HCT116 (cell line): ENCODE measurements at regions not wholly inside any gene's neighbourhood (a gene's known extent, or its start where the extent isn't known, plus 50 kb on each side); places are given as distances from the start of the nearest gene placed in this dataset.

Source experiments
- CEBPB ChIP-seq: IDR thresholded peaks from 2 replicates; pipeline ENCODE4 v1.6.1; 2012; ENCODE audit warnings: low read depth
- EGR1 ChIP-seq: IDR thresholded peaks from 2 replicates; pipeline ENCODE4 v1.6.1; 2012; ENCODE audit warnings: low read depth
- EZH2 ChIP-seq: fragments of 200-600 bp; sonication (generic); IDR thresholded peaks from 2 replicates; pipeline ENCODE4 v1.6.1; 2017; ENCODE audit warnings: antibody characterized with exemption, mixed run types
- EZH2phosphoT487 ChIP-seq: fragments of 200-600 bp; IDR thresholded peaks from 2 replicates; pipeline ENCODE4 v1.6.1; 2018; ENCODE audit warnings: antibody characterized with exemption, borderline replicate concordance
- JUND ChIP-seq: IDR thresholded peaks from 2 replicates; pipeline ENCODE4 v1.6.1; 2012
- POLR2A ChIP-seq: IDR thresholded peaks from 2 replicates; pipeline ENCODE4 v1.7.0; 2011; ENCODE audit warnings: borderline replicate concordance; ENCODE audit not compliant: insufficient read depth, insufficient read length; ENCODE audit errors: extremely low read depth
- POLR2AphosphoS5 ChIP-seq: IDR thresholded peaks from 2 replicates; pipeline ENCODE4 v1.6.1; 2011; ENCODE audit warnings: mild to moderate bottlenecking, low read depth, low read length, moderate library complexity
- SIN3A ChIP-seq: IDR thresholded peaks from 2 replicates; pipeline ENCODE4 v1.6.1; 2012; ENCODE audit warnings: low read depth
- SP1 ChIP-seq: IDR thresholded peaks from 2 replicates; pipeline ENCODE4 v1.6.1; 2012; ENCODE audit warnings: low read depth
- TCF7L2 ChIP-seq: IDR thresholded peaks from 2 replicates; pipeline ENCODE4 v1.7.0; 2011; ENCODE audit warnings: borderline replicate concordance, inconsistent platforms; ENCODE audit not compliant: insufficient read depth, insufficient read length; ENCODE audit errors: extremely low read depth
- ZNF274 ChIP-seq: fragments of 200-500 bp; sonication (Bioruptor generic); IDR thresholded peaks from 2 replicates; pipeline ENCODE4 v1.6.1; 2014; ENCODE audit warnings: mild to moderate bottlenecking, low read depth, low read length, inconsistent platforms
- TF ChIP-seq, protein P1 (sequence below), 3 experiments: fragments of 200-600 bp in 1 of 3; sonication (generic) in 1 of 3; IDR thresholded peaks in 2 of 3; conservative IDR thresholded peaks in 1 of 3; 2 replicates each; pipeline ENCODE4 v1.5.1; 2012 to 2017; ENCODE audit warnings: low read depth in 2 of 3, low read length in 2 of 3, antibody characterized with exemption in 1 of 3, borderline replicate concordance in 1 of 3, control low read depth in 1 of 3, mild to moderate bottlenecking in 1 of 3, mixed read lengths in 1 of 3, mixed run types in 1 of 3, moderate library complexity in 1 of 3; ENCODE audit not compliant: insufficient read depth in 1 of 3
- TF ChIP-seq, protein P2 (sequence below): IDR thresholded peaks from 2 replicates; pipeline ENCODE4 v1.6.1; 2012

DNA sequence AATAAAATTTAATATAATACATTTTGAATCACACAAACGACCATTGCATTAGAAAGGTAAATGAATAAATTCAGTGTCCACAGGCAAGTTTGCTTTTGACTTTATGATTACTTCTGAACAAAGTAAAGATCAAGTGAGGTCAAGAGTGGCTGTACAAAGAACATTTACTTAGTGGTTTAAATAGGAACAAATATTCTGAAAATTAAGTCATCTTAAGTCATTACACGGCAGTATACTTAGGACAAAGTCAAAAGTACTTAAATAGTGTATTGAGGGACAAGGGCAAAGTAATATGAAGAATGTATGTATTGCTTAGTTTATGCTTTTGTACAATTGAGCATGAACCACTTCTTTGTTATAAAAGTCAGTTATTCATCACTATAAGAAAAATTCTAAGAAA lies 1511.2 kb upstream of the CDH9 start:
- TF ChIP-seq EZH2phosphoT487 (no peak), POLR2A (no peak), SIN3A (no peak), EGR1 (no peak), TCF7L2 (no peak), EZH2 (no peak), CEBPB (no peak), SP1 (no peak), JUND (no peak), ZNF274 (no peak), POLR2AphosphoS5 (no peak)
- TF ChIP-seq, protein P1, sequence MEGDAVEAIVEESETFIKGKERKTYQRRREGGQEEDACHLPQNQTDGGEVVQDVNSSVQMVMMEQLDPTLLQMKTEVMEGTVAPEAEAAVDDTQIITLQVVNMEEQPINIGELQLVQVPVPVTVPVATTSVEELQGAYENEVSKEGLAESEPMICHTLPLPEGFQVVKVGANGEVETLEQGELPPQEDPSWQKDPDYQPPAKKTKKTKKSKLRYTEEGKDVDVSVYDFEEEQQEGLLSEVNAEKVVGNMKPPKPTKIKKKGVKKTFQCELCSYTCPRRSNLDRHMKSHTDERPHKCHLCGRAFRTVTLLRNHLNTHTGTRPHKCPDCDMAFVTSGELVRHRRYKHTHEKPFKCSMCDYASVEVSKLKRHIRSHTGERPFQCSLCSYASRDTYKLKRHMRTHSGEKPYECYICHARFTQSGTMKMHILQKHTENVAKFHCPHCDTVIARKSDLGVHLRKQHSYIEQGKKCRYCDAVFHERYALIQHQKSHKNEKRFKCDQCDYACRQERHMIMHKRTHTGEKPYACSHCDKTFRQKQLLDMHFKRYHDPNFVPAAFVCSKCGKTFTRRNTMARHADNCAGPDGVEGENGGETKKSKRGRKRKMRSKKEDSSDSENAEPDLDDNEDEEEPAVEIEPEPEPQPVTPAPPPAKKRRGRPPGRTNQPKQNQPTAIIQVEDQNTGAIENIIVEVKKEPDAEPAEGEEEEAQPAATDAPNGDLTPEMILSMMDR (IDR thresholded peaks at IDR 0.05 in 2 of 3, conservative IDR thresholded peaks at IDR 0.05 in 1 of 3; ENCODE audit: borderline replicate concordance in 1 of 3, insufficient read depth in 1 of 3, low read depth in 2 of 3, low read length in 2 of 3): no peak
- TF ChIP-seq, protein P2, sequence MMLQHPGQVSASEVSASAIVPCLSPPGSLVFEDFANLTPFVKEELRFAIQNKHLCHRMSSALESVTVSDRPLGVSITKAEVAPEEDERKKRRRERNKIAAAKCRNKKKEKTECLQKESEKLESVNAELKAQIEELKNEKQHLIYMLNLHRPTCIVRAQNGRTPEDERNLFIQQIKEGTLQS: no peak
